ENCODE measurements at regions not wholly inside any gene's neighbourhood (a gene's known extent, or its start where the extent isn't known, plus 50 kb on each side); places are given as distances from the start of the nearest gene placed in this dataset.

GRCh38 chr17:13827118-13827517 is 225.4 kb upstream of the HS3ST3A1 start:
- no peak for DNase-seq (ENCODE audit: low spot score, unreplicated experiment)
- H3K4me1 Mint-ChIP-seq (ENCODE audit: low read depth), result peaks cover 12% of the 10 kb centered on the region
- no peaks in the 10 kb centered on the region for H3K36me3 Mint-ChIP-seq (ENCODE audit: insufficient read depth)
- TF ChIP-seq CTCF (IDR thresholded peaks at IDR 0.05; ENCODE audit: unreplicated experiment), result no peak
- H3K9me3 Mint-ChIP-seq (ENCODE audit: low read depth), result peaks cover under 1% of the 10 kb centered on the region
- H3K4me3 Mint-ChIP-seq (ENCODE audit: low read depth), result no peak overlapping the region
- no peak overlapping the region for H3K27ac Mint-ChIP-seq
- no peaks in the 10 kb centered on the region for H3K27me3 Mint-ChIP-seq

DNA sequence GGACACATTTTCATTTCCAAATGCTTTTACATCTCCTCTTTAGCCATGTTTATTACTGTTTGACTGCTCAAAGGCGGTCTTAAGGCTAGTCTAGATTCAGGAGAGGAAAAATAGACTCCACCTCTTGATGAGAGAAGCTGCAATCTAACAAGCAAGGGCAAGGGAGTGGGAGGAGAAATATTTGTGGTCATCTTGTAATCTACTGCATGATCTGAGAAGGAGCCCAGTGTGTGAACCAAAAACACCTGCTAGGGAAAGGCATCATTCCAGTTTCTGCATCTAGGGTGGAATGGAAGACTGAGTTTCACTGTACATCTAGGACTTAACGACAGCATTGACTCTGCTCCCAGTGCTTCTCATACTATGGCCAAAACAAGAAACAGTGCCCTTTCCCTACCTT is 232.2 kb upstream of the HS3ST3A1 start:
- peaks cover 9% of the 10 kb centered on the region for H3K9me3 Mint-ChIP-seq (ENCODE audit: low read depth)
- no peak for DNase-seq (ENCODE audit: low spot score, unreplicated experiment)
- no peak for TF ChIP-seq CTCF (IDR thresholded peaks at IDR 0.05; ENCODE audit: unreplicated experiment)
- no peaks in the 10 kb centered on the region for H3K36me3 Mint-ChIP-seq (ENCODE audit: insufficient read depth)
- H3K4me1 Mint-ChIP-seq (ENCODE audit: low read depth), result no peaks in the 10 kb centered on the region
- no peaks in the 10 kb centered on the region for H3K27me3 Mint-ChIP-seq
- H3K27ac Mint-ChIP-seq, result no peak overlapping the region
- no peak overlapping the region for H3K4me3 Mint-ChIP-seq (ENCODE audit: low read depth)

GRCh38 chr17:13835151-13835550 is 233.4 kb upstream of the HS3ST3A1 start:
- no peak overlapping the region for H3K4me3 Mint-ChIP-seq (ENCODE audit: low read depth)
- no peak overlapping the region for H3K27ac Mint-ChIP-seq
- H3K36me3 Mint-ChIP-seq (ENCODE audit: insufficient read depth), result no peaks in the 10 kb centered on the region
- peaks cover 9% of the 10 kb centered on the region for H3K9me3 Mint-ChIP-seq (ENCODE audit: low read depth)
- peaks cover 2% of the 10 kb centered on the region for H3K4me1 Mint-ChIP-seq (ENCODE audit: low read depth)
- DNase-seq (ENCODE audit: low spot score, unreplicated experiment), result no peak
- TF ChIP-seq CTCF (IDR thresholded peaks at IDR 0.05; ENCODE audit: unreplicated experiment), result no peak
- H3K27me3 Mint-ChIP-seq, result no peaks in the 10 kb centered on the region

GRCh38 chr17:13837417-13837816 is 231.9 kb upstream of the COX10 start:
- no peak overlapping the region for H3K4me3 Mint-ChIP-seq (ENCODE audit: low read depth)
- peaks cover 5% of the 10 kb centered on the region for H3K9me3 Mint-ChIP-seq (ENCODE audit: low read depth)
- TF ChIP-seq CTCF (IDR thresholded peaks at IDR 0.05; ENCODE audit: unreplicated experiment), result no peak
- H3K27ac Mint-ChIP-seq, result no peak overlapping the region
- H3K27me3 Mint-ChIP-seq, result no peaks in the 10 kb centered on the region
- H3K36me3 Mint-ChIP-seq (ENCODE audit: insufficient read depth), result no peaks in the 10 kb centered on the region
- no peak for DNase-seq (ENCODE audit: low spot score, unreplicated experiment)
- peaks cover 6% of the 10 kb centered on the region for H3K4me1 Mint-ChIP-seq (ENCODE audit: low read depth)

DNA sequence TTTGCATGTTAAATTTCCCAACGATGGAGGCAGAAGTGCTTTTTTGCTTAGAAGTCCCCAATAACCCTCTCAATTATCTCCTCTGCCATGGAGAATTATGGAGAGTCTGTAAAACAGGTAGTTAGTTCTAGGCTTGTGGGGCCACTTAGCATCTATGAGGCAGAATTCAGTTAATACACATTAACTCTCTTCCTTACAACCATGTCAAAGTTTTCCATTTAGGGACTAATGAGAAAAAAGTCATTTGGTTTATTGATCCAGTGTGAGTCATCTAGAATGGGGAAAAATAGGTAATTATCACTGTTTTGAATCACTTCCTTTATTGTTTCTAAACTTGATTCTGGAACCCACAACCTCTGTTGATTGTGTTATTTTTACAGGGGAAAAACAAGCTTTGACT is 229.1 kb upstream of the COX10 start:
- Mint-ChIP-seq H3K27me3 (no peaks in the 10 kb centered on the region), H3K27ac (no peak overlapping the region), H3K9me3 (ENCODE audit: low read depth) (peaks cover 3% of the 10 kb centered on the region), H3K4me1 (ENCODE audit: low read depth) (peaks cover 6% of the 10 kb centered on the region), H3K36me3 (ENCODE audit: insufficient read depth) (no peaks in the 10 kb centered on the region), H3K4me3 (ENCODE audit: low read depth) (no peak overlapping the region)
- TF ChIP-seq CTCF (IDR thresholded peaks at IDR 0.05; ENCODE audit: unreplicated experiment), result no peak
- no peak for DNase-seq (ENCODE audit: low spot score, unreplicated experiment)
